ENCODE measurements at regions not wholly inside any gene's neighbourhood (a gene's known extent, or its start where the extent isn't known, plus 50 kb on each side); places are given as distances from the start of the nearest gene placed in this dataset.

DNA sequence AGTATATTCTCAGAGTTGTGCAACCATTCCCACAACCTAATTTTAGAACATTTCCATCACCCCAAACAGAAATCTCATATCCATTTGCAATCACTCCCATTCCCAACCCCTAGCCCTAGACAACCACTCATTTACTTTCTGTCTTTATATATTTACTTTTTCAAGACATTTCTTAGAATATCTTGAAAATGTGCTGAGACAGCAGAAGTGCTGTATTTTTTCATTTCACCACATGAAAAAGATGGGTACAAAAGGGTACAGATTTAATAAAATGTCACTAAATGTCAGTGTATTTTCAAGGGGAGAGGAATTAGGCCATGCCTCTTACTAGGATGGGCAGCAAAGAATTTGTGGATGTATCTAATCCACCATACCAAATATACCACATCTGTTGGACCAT is 51.6 kb upstream of the CCDC6 start:
- Histone ChIP-seq H3K36me3 (no peaks in the 10 kb centered on the region), H3K4me3 (no peak overlapping the region), H3K27me3 (ENCODE audit: low read depth) (no peaks in the 10 kb centered on the region), H3K27ac (replicated peaks) (no peak overlapping the region), H3K4me1 (no peaks in the 10 kb centered on the region), H3K9me3 (replicated peaks) (no peaks in the 10 kb centered on the region)
- intact Hi-C loops (cut with micrococcal nuclease): no loop called here
- TF ChIP-seq CTCF (IDR thresholded peaks at IDR 0.05; ENCODE audit: borderline replicate concordance): no peak
- no peak for DNase-seq
